Activated CD4-positive, alpha-beta T cell treated with anti-CD3 and anti-CD28 coated beads, Interleukin-2, Interleukin-6, amounts not matched to agents 100 ng/mL and 50 ng/mL, durations not matched to agents 16 hours and 8 hours (primary cell): ENCODE measurements at regions not wholly inside any gene's neighbourhood (a gene's known extent, or its start where the extent isn't known, plus 50 kb on each side); places are given as distances from the start of the nearest gene placed in this dataset.
"Not testable (repeated sequence)": the region's sequence is repeated elsewhere in the genome, so short reads cannot be mapped to it uniquely, and the experiment has no call there.

Experiments
- DNase-seq: peaks from one replicate; pipeline ENCODE4 v3.0.0-alpha.2; 2020

GRCh38 chr1:93773049-93773838 is 91.6 kb upstream of the BCAR3 start:
- no peak for DNase-seq

GRCh38 chr1:93771843-93772242 is 90.2 kb upstream of the BCAR3 start:
- no peak for DNase-seq

- DNase-seq, result no peak
Measured at GRCh38 chr1:93770640-93771039, 89.0 kb upstream of the BCAR3 start.

- no peak for DNase-seq
Measured at GRCh38 chr1:93769777-93770176, 88.1 kb upstream of the BCAR3 start.

- no peak for DNase-seq
Measured at GRCh38 chr1:93768380-93768863, 86.8 kb upstream of the BCAR3 start.

GRCh38 chr1:93766451-93766850 is 84.8 kb upstream of the BCAR3 start:
- no peak for DNase-seq

GRCh38 chr1:93765099-93765498 is 83.5 kb upstream of the BCAR3 start:
- no peak for DNase-seq

- no peak for DNase-seq
Measured at GRCh38 chr1:93764366-93764750, 82.7 kb upstream of the BCAR3 start.

GRCh38 chr1:93763704-93764365 is 82.2 kb upstream of the BCAR3 start:
- DNase-seq, result peak; percentile 10

GRCh38 chr1:93758842-93759515 is 77.3 kb upstream of the BCAR3 start:
- DNase-seq, result peak; percentile 58

GRCh38 chr1:93757256-93758036 is 75.8 kb upstream of the BCAR3 start:
- DNase-seq, result no peak

- DNase-seq, result no peak
Measured at GRCh38 chr1:93756657-93757056, 75.0 kb upstream of the BCAR3 start.

GRCh38 chr1:93755251-93755715 is 73.6 kb upstream of the BCAR3 start:
- DNase-seq, result not testable (repeated sequence)

GRCh38 chr1:93753791-93754763 is 72.4 kb upstream of the BCAR3 start:
- no peak for DNase-seq

- DNase-seq, result no peak
Measured at GRCh38 chr1:93751377-93752250, 70.0 kb upstream of the BCAR3 start.

GRCh38 chr1:93750955-93751354 is 69.3 kb upstream of the BCAR3 start:
- no peak for DNase-seq

GRCh38 chr1:93749894-93750301 is 68.3 kb upstream of the BCAR3 start:
- DNase-seq, result no peak

GRCh38 chr1:93749487-93749886 is 67.8 kb upstream of the BCAR3 start:
- DNase-seq, result no peak

GRCh38 chr1:93746021-93746812 is 64.6 kb upstream of the BCAR3 start:
- no peak for DNase-seq
